CD4-positive, alpha-beta T cell treated with Interleukin-10 for 1 hour (primary cell): ENCODE measurements at regions not wholly inside any gene's neighbourhood (a gene's known extent, or its start where the extent isn't known, plus 50 kb on each side); places are given as distances from the start of the nearest gene placed in this dataset.
"Not testable (repeated sequence)": the region's sequence is repeated elsewhere in the genome, so short reads cannot be mapped to it uniquely, and the experiment has no call there.

ENCODE experiments used
- DNase-seq: peaks from one replicate; pipeline ENCODE4 v3.0.0-alpha.2; 2020

DNA sequence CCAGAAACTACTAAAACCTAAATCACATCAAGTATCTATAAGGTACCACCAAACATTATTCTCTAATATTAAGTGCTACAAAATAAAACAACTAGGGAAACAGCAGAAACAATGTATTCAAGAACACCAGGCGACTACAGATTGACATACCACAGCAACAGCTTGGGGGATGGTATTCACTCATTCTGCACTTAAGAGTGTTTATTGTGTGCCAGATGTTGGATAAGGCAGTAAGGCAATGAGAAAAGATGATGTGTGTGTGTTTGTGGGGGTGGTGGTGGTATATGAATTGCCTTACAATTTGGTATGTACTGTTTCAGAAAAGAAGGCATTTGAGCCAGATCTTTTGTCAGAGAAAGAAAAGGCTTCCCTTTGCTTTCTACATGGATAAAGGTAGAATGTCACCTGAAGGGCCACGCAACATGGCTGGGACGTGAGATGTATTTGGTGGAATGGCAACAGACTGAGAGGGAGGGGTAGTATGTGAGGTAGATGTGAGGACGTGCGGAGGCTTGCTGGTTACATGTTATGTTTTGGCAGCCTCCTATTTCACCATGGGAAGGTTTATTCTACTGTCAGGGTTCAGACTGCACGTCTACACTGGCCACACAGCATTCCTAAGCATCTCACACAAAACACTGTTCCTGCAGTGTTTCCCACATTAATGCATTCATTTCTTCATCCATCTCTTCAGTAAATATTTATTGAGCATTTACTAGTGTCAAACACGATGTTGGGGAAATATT, 300.7 kb downstream of the KLF12 start:
- DNase-seq, result no peak

DNA sequence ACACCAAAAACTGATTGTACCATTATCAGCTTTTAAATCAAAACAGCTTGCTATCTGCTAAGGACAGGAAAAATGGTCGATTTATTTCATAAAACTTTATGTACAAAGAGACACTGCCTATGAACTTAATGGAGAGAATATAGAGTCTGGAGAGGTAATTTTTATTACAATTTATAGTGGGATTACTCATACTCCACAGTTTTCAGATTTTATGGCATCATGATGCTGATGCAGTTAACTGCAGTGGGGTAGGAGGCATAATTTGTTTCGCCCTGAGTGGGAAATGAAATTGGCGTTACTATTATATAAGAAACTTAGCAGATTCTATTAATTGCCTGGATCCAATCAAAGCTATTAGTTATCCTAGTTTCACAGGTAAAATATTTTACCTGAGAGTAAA, 301.4 kb downstream of the KLF12 start:
- DNase-seq, result no peak

DNA sequence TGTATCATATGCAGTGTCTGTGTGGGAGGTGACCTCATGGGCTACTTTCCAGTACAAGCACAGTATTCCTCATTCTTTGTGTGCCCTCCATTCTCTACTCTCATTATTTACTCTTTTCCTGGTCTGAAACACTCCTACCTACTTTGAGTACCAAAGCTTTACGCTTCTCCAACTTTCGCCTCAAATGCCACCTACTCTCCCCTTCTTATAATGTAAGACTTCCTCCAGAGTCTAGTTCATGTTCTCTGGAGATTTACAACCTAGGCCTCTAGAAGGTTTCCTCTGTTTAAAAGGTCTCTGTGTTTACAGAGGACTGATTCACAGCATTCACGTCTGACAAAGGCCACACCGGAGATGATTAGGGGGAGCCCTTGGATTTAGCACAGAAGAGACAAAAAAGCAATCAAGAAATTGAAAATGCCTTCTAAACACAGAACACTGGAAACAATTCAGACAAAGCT, 302.0 kb downstream of the KLF12 start:
- no peak for DNase-seq

DNA sequence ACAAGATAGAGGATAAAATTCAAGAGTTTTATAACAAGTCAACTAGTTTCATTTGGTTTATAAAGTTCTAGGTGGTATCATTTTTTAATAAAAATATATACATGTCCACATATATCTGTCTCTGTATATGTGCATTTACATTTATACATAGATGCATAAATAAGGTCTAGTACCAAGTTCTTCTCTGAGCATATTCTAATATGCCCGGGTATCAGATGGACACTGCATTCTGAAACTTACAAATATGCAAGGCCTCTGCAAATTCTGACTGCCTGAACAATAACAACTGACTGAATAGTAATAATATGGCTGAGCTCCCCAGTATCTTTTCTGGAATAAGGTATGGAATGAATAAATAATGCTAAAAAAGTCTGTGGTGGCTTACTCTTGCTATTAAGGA, 304.8 kb downstream of the KLF12 start:
- no peak for DNase-seq

DNA sequence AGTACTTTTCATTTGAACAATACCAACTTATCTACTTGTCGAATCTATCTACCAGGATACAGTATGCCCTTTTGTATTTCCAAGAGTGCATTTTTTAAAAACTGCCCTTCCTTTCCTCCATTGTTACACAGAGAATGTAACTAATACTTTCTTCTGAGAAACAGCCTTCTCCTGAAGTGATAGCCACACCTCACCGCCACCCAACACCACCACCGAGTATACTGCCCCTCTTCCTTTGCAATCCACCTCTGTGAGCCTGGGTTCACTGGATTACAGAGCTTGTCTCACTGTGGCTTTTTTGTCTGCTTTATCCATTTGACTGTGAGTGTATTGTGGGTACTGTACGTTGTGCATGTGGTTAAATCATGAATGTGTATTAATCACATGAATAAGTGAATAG, 305.4 kb downstream of the KLF12 start:
- DNase-seq, result no peak

DNA sequence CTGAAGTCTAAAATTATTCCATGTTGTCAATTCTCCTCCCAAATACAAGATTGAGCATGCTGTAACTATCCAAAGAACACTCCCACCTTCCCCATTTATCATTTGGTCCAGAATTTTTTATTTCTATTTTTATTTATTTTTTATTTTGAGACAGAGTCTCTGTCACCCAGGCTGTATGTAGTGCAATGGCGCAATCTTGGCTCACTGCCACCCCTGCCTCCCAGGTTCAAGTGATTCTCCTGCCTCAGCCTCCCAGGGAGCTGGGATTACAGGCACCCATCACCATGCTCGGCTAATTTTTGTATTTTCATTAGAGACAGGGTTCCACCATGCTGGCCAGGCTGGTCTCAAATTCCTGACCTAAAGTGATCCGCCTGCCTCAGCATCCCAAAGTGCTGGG, 306.8 kb downstream of the KLF12 start:
- no peak for DNase-seq

DNA sequence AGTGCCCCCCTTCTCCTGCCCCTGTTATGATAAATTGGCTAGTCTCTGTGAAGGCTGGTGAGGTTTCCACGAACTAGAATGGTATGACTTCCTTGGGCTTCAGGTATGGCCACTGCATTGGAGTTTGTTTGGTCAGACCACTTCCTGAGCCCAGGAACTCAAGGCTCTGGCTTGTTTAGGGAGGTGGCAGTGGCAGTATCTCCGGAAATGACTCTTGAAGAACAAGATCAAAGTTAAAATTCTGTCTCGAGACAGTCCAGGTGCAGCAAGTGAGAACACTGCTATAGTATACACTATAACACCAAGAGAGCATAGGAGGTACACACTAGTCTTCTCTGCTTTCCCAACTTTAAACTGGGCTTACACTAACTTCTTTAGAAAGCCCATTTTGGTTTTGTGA, 309.1 kb downstream of the KLF12 start:
- DNase-seq, result peak; percentile 18

DNA sequence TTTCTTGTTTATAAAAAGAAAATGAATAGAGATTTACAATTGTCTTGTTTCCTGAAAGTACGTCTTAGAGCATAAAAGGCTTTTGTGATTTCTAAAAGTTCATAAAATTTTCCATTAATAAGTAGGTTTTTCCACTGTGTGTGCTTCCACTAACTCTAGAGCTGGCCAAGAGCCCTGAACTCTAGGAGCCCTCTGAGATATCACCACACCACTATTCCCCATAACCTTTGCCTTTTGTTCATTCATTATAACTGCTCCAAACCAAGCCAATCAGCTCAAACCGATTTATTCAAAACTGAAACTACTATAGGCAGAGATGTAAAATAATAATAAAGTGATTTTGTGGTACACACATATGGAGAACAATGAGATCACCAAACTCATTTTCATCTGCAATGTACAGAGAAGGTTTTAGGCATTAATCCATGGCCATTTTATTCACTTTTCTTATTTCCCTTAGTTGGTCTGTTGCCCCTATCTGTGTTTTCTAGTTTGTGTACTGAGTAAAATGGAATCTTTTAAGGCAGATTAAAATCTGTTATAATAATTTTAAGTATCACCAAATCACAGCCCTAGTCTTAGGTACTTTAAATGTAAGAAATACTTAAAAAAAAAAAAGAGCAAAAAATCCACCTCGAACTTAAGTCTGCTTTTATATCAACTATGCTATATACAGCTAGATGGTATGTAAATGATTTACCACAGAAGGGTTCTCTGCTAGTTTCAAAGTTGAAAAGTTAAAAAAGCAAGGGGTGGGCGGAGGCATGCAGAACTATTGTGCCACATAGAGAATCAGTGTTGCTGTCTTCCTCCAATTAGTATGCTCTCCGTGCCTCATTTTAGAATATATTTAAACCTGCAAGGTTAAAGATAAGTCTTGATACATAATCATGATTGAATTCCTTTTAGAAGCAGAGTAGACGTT, 311.3 kb downstream of the KLF12 start:
- no peak for DNase-seq

DNA sequence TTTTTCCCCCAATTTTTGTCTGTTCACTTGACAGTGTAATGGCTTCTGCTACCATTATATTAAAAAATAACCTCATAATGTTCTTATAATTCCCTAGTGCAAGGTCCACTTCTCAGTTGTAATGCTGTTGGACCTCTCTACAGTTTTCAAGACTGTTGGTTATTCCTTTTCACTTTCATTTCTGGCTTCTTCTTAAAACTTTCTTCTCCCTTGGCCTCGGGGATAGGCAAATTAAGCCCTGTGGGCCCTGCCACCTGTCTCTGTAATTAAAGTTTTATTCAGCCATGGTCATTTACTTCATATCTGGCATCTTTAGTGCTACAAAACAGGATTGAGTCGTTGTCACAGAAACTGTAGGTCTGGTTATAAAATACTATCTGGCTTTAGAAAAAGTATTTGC, 313.5 kb downstream of the KLF12 start:
- no peak for DNase-seq

DNA sequence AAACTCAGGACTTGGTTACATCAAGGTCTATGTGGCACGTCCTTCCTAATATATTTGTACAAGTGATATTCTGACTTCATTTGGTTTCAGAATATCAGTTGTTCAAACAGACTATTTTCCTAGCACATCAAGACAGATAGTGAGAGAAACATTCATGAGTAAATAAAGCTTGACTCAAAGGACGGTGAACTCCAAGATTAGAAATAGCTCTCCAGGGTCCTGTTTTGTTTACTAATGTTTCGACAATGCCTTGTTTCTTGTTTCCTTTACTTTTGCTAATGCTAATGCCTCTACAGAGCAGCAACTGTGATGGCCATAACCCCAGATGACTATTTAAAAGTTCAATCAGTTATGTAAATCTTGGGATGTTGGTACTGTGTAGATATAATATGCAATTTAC, 313.9 kb downstream of the KLF12 start:
- no peak for DNase-seq

DNA sequence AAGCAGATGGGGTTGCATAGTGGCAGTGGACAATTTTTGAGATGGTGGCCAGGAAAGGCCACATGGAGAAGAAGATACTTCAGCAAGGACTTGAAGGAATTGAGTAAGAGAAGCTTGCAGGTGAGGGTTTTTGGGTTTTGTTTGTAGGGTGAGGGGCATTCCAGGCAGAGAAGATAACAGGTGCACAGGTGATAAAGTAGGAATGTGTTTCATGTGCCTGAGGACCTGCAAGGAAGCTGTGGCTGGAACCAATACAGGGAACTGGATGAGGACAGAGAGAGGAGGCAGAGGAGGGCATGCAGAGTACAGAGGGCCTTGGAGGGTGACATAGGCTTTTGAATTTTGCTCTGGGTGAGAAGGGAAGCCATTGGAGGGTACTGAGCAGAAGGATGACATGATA, 314.5 kb downstream of the KLF12 start:
- DNase-seq, result no peak

DNA sequence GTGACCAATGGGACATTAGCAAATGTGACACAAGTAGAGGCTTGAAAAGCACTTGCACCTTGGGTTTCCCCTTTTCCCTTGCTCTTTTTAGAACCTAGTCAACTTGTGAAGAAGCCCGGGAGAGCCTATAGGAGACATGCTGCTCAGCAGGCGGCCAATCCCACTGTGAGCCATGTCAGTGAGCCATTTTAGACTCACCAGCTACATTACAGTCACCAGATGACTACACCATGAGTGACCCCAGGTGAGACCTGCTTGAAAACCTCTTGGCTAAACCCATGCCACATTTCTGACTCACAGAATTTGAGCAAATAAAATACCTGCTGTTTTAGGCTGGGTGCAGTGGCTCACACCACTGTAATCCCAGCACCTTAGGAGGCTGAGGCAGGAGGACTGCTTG, 317.5 kb downstream of the KLF12 start:
- no peak for DNase-seq

DNA sequence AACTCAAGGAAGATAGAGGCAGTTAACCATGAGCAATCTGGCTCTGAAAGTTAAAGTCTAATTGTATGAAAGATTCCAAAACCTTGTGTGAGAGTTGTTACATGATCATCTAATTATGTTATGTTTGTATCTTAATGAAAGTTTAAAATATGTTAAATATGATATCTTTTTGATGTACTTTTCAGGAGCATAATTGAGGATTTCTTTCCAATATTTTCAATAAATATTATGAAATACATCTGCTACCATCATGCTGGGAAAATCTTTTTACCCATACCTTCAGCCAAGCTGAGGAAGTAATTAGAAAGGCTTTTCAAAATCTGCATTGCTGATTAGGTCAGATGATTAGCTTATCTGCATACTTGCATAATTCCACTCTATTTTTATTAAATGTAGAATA, 318.4 kb downstream of the KLF12 start:
- no peak for DNase-seq

DNA sequence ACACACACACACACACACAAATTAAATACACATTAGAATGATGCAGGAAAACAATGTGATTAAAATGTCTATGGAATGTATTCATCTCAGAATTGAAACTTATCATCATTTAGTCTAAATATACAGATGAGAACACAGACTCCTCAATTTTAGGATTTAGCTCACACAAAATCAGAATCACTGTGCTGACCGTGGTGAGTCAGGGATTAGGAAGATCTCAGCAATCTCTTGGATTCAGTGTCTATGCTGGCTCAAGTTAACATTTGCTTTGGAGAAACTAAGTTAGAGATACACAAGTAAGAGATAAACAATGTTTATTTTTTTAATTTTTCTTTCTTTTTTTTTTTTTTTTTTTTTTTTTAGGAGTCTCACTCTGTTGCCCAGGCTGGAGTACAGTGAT, 323.6 kb downstream of the KLF12 start:
- DNase-seq, result no peak

DNA sequence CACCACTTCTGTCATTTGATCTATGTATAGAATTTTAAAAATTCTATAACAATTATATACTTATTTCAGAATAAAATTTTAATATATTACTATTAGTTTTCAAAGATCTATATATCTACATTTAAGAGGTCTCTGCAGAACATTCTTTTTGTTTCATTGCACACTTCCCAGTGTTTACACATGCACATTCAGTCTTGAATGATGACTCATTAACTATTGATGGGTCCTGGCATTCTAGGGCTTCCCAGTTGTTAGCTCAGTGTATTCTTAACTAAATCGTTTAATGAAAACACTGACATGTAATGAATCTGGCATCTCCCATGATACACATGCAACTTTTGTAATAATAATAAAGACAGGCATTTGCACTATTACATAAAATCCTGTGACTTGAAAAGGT, 324.6 kb downstream of the KLF12 start:
- no peak for DNase-seq

DNA sequence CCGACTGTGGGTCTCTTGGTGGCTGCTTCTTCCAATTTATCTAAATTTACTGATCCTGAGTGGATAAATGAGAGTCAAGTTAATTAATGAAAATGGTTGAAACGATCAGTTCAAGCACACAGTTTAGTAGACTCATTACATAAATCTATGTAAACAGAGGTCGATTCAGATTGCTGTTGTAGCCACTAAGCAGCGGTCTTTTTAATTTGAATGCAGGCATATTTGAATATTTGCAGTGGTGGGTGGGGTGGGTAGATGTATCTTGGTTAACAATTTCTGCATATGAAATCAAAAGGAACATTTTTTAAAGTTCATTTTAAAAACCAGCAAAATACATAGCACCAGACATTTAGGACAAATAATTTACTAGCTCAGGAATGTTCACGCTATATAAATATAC, 325.9 kb downstream of the KLF12 start:
- DNase-seq, result no peak

DNA sequence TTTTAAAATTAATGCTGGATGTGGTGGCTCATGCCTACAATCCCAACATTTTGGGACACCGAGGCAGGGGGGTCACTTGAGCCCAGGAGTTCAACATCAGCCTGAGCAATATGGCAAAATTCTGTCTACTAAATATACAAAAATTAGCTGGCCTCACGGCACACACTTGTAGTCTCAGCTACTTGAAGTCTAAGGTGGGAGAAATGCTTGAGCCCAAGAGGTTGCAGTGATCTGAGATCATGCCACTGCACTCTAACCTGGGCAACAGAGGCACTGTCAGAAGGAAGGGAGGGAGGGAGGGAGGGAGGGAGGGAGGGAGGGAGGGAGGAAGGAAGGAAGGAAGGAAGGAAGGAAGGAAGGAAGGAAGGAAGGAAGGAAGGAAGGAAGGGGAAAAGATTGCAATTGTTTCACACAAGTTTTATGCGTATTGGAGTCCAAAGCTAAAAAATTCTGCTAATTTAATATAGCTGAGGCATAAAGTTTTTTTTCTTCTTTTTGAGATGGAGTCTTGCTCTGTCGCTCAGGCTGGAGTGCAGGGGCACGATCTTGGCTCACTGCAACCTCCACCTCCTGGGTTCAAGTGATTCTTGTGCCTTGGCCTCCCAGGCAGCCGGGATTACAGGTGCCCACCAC, 328.8 kb downstream of the KLF12 start:
- not testable (repeated sequence) for DNase-seq

DNA sequence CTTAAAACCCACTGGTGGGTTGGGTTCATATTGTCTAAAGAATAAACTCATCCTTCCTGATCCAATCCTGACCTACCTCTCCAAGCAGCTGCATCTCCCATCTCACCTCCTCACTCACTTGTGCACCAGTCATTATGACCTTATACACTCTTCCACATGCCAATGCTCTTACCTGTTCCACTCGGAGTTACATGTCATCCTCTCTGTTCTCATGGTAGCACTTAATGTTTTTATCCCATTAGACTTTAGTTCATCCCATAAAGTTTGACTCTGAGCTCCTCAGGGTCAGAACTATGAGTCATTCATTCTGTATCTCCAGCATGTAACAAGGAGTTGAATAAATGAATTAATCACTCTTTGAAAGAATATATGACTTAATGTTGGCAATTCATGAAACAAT, 330.2 kb downstream of the KLF12 start:
- DNase-seq, result no peak

DNA sequence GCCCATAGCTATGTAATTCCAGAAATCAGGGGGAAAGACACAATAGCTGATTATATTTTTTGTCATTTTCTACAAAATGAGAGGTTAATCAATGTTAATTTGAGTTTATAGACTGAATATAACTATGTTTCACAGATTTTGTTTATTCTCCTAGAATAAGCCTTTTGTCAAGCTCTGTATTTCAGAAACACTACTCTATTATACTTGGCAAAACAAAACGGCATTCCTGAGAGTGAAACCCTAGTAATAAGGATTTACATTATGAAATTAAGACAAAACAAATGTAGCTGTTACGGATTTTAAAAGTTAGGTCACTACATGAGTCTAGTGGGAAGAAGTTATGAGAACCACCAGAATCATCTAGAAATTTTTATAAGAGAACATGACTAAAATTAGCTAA, 334.2 kb downstream of the KLF12 start:
- DNase-seq, result no peak

DNA sequence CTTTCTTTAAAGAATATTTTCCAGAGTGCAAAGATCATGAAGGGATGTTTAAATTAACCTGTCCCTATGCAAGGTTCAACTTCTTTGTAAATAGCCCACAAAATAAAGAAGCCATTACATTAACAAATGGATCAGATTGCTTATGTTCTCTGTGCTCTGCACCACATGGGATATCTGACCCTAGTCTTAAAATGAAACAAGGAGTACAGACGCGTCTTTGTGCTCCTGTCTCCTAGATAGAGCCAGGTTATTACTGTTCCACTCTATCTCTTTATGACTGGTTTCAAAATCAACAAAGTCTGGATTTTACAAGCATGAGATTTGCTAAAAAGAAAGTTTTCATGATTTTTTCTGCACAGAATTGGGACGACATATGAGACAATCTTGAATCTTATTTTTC, 339.4 kb downstream of the KLF12 start:
- DNase-seq, result no peak

DNA sequence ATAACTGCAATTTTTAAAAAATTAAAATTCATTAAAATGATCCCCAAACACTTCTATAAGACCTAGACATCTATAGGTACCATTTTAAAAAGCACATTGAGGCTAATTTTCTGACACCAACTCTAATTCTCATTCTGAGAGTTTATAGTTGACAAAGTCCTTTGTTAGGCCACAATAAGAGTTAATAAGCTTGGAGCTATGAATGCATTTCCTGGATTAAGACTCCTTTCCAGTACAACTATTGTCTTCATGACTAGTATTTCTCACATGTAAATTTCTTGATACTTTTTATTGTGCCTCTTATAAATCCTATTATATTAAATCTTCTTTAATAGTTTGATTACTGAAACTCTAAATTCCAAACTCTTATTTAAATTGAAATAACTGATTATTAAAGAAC, 340.8 kb downstream of the KLF12 start:
- no peak for DNase-seq

DNA sequence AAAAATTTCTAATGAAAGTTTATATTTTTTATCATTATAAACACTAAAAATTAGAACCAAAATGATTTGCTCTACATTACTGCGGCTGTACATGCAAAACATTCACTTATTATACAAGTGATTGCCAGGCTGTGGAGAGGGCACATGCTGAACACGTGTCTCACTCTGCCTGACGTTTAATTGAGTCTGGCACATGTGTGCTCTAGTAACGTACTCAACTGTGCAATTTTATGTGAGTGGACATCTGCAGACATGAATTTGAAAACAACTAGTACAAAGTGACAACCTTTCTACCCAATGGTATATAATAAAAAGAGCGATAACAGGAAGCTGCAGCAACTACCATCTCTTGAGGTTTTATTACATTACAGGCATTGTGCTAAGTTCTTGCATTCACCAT, 341.4 kb downstream of the KLF12 start:
- no peak for DNase-seq
